ENCODE measurements at regions not wholly inside any gene's neighbourhood (a gene's known extent, or its start where the extent isn't known, plus 50 kb on each side); places are given as distances from the start of the nearest gene placed in this dataset.

DNA sequence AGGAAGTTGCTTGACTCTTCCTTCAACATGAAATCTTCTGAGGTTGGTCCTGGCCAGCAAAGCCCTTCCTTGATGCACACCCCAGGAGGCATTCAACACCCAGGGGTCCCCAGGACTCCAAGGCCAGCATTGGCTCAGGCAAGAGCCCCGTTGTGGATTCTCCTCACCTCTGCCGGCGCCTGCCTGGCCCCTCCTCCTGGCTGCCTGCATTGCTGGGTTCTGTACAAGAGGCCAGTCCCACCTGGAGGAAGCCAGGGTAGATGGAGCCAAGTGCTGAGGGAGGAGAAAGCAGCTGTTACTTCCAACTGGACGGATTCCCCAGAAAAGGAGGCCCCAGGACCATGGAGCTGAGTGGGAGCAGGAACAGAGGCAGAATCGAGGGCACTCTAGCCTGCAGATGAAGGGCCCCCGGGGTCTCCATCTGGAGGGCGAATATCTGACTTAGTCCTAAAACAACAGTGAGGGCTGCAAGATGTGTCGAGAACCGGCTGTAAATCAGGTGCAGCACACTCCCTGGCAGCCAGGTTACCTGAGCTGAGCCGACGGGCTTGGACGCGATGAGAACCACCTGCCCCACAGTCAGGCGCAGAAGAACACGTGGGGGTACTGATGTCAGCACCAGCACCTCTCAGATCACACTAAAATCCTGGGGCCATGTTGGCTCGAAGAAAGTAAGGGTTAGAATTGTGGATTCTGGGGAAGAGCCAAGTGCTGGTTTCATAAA lies 399.6 kb upstream of the SALL3 start:
- no peak for TF ChIP-seq JUND (IDR thresholded peaks at IDR 0.05; ENCODE audit: low read depth)
- in situ Hi-C loops (cut with HindIII; ENCODE audit: low pct_unique_long_range_greater_than_20kb, low sequenced_read_pairs), result no loop called here
- DNase-seq (ENCODE audit: low read depth in 1 of 2, low spot score in 1 of 2), result no peak

GRCh38 chr18:78580835-78581339 lies 398.7 kb upstream of the SALL3 start:
- in situ Hi-C loops (cut with HindIII; ENCODE audit: low pct_unique_long_range_greater_than_20kb, low sequenced_read_pairs), result no loop called here
- TF ChIP-seq JUND (IDR thresholded peaks at IDR 0.05; ENCODE audit: low read depth), result no peak
- DNase-seq (ENCODE audit: low read depth in 1 of 2, low spot score in 1 of 2), result no peak

DNA sequence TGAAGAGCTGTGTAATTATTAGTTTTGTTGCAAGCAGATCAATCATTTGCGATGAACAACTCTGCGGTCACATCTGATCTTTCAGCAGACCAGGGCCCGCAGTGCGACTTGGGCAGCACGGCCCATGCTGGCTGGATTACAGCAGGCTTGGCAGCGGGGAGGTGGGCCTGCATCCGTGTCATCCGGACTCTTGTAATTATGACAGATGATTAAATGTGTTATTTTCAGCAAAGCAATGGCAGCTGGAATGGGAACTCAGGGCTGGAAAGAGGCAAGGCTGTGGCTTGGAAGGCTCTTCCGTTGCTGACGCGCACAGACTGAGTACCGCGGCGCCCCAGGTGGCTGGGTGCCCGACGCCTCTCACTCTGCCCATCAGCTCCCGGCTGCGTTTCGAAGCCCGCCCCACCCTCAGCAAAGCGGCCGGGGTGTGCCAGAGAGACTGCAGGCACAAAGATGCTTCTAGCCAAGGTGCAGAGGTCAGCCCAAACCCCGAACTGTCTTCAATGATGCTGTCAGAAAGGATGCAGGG lies 397.4 kb upstream of the SALL3 start:
- in situ Hi-C loops (cut with HindIII; ENCODE audit: low pct_unique_long_range_greater_than_20kb, low sequenced_read_pairs), result no loop called here
- no peak for DNase-seq (ENCODE audit: low read depth in 1 of 2, low spot score in 1 of 2)
- no peak for TF ChIP-seq JUND (IDR thresholded peaks at IDR 0.05; ENCODE audit: low read depth)

DNA sequence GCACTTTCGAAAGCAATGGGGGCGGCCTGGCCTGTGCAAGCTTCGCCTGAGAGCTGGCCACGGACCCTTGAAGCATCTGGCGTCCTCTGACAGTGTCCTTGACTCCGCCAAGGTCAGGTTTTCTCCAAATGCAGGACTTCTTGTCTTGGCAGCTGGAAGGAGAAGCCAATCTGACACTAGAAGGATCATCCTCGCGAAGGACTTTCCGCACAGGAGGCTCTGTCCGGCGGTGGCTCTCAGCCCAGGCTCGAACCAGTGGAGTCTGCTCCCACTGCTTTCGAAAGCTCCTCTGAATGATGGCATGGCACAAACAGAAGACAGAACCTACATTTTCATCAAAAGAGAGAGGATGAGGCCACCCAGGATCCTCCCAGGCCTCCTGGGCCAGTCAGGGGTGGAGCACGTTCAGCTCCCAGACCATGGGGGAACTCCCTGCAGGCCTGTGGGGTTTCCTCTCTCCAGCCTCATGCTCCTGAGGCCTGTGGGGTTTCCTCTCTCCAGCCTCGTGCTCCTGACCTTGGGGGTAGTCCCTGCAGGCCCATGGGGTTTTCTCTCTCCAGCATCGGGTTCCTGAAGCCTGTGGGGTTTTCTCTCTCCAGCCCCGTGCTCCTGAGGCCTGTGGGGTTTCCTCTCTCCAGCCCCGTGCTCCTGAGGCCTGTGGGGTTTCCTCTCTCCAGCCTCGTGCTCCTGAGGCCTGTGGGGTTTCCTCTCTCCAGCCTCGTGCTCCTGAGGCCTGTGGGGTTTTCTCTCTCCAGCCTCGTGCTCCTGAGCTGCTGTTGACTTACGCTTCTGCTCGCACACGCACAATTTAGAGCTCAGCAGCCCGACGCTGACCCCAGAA lies 396.5 kb upstream of the SALL3 start:
- no peak for DNase-seq (ENCODE audit: low read depth in 1 of 2, low spot score in 1 of 2)
- no peak for TF ChIP-seq JUND (IDR thresholded peaks at IDR 0.05; ENCODE audit: low read depth)
- in situ Hi-C loops (cut with HindIII; ENCODE audit: low pct_unique_long_range_greater_than_20kb, low sequenced_read_pairs), result no loop called here

DNA sequence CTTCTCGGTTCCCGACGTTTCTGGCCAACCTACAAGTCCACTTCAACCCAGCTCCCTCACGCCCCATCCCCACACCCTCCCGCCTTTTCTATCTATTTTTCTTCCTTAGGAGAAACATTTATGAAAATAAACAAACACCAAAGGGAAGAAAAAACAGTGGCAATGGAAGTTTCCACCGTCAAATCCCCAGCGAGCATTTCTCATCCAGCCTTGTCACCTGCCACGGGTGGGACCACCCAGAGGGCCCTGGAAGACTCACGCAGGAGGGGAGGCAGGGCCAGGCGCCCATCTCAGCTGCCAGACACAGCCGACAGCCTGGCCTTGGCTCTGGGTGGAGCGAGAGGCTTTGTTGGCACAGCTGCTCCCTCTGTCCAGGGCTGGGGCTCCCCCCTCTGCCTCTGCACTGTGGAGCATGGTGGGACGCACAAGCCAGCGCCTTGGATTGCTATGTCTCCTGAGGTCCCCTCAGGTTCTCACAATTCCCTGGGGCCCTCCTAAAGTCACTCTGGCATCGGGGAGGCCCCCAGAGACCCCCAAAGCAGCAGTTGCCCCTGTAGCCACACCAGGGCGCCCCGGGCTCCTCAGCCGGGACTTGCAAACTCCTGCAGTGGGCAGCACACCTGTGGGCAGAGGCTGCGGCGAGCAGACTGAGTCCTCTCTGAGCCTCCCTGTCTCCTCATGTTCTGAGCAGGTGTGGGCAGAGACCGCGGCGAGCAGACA lies 395.7 kb upstream of the SALL3 start:
- DNase-seq (ENCODE audit: low read depth in 1 of 2, low spot score in 1 of 2), result no peak
- TF ChIP-seq JUND (IDR thresholded peaks at IDR 0.05; ENCODE audit: low read depth), result no peak
- in situ Hi-C loops (cut with HindIII; ENCODE audit: low pct_unique_long_range_greater_than_20kb, low sequenced_read_pairs), result no loop called here

DNA sequence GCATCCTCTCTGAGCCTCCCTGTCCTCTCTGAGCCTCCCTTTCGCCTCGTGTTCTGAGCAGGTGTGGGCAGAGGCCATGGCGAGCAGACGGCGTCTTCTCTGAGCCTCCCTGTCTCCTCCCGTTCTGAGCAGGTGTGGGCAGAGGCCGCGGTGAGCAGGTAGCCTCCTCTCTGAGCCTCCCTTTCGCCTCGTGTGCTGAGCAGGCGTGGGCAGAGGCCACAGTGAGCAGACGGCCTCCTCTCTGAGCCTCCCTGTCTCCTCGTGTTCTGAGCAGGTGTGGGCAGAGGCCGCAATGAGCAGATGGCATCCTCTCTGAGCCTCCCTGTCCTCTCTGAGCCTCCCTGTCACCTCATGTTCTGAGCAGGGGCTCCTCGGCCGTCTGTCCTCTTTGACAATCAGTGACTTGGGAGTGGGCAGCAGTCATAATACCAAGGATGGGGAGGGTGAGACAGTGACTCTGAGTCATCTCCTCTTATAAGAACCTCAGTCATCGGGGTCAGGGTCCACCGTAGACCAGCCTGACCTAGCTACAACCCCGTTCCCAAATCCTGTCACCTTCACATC lies 395.1 kb upstream of the SALL3 start:
- in situ Hi-C loops (cut with HindIII; ENCODE audit: low pct_unique_long_range_greater_than_20kb, low sequenced_read_pairs), result no loop called here
- no peak for DNase-seq (ENCODE audit: low read depth in 1 of 2, low spot score in 1 of 2)
- TF ChIP-seq JUND (IDR thresholded peaks at IDR 0.05; ENCODE audit: low read depth), result no peak

DNA sequence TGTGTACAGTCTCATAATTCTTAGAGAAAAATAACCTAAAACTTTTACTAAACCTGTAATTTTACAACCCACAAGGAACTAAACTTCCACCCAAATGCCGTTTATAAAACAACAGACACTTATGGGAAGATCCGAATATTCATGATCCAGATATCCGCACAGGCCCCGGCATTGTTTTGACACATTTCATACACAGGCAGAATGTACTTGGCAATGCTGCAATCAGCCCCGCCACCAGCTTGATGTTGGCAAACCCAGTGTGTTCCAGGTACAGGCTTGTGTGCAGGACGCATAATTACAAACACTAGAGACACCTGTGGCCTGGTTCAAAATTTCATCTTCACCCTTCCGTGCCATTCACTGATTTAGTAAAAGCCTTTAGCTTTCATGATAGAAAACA lies 393.0 kb upstream of the SALL3 start:
- in situ Hi-C loops (cut with HindIII; ENCODE audit: low pct_unique_long_range_greater_than_20kb, low sequenced_read_pairs), result no loop called here
- DNase-seq (ENCODE audit: low read depth in 1 of 2, low spot score in 1 of 2), result no peak

DNA sequence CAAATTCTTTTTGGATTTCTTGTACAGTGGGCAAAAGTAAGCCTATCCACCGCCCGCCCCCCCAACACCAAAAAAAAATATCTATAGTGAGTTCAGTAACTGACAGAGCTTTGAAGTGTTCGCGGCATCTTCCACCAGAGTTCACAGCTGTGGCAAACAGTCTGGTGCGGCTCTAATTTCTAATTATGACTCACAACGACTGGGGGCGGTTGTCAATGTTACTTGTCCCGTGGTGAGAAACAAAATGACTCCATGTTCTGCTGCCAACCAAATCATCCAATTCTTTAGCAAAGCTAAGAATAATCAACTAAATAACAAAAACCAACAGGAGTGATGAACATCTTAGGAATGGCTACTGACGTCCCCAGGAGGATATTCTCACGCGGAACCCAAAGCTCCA lies 392.5 kb upstream of the SALL3 start:
- no peak for DNase-seq (ENCODE audit: low read depth in 1 of 2, low spot score in 1 of 2)
- in situ Hi-C loops (cut with HindIII; ENCODE audit: low pct_unique_long_range_greater_than_20kb, low sequenced_read_pairs), result no loop called here
- TF ChIP-seq JUND (IDR thresholded peaks at IDR 0.05; ENCODE audit: low read depth), result no peak

More for the DNA sequence above, 393.0 kb upstream of the SALL3 start:
- TF ChIP-seq JUND (IDR thresholded peaks at IDR 0.05; ENCODE audit: low read depth), result no peak

- in situ Hi-C loops (cut with HindIII; ENCODE audit: low pct_unique_long_range_greater_than_20kb, low sequenced_read_pairs), result no loop called here
- TF ChIP-seq JUND (IDR thresholded peaks at IDR 0.05; ENCODE audit: low read depth), result no peak
- no peak for DNase-seq (ENCODE audit: low read depth in 1 of 2, low spot score in 1 of 2)
Observed at GRCh38 chr18:78587626-78588600, 391.7 kb upstream of the SALL3 start.

GRCh38 chr18:78589916-78590437 lies 389.6 kb upstream of the SALL3 start:
- no peak for DNase-seq (ENCODE audit: low read depth in 1 of 2, low spot score in 1 of 2)
- TF ChIP-seq JUND (IDR thresholded peaks at IDR 0.05; ENCODE audit: low read depth), result no peak
- in situ Hi-C loops (cut with HindIII; ENCODE audit: low pct_unique_long_range_greater_than_20kb, low sequenced_read_pairs), result no loop called here

DNA sequence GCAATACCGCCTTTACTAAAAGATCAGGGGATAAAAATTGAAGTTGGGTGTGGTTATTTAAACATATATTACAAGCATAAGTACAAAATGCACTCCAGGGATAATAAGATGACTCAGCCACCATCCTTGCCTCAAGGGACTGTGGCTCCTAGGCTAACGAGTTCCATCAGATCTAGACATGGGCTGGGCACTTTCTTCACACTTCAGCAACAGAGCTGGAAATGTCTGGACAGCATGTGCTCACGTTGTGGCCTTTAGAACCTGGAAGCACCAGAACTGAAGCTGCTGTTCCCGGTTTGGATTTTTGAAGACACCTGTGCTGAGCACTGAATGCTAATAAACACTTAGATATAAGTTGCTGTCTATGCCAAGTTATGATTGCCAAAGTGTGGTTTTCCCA lies 384.2 kb upstream of the SALL3 start:
- in situ Hi-C loops (cut with HindIII; ENCODE audit: low pct_unique_long_range_greater_than_20kb, low sequenced_read_pairs), result no loop called here
- DNase-seq (ENCODE audit: low read depth in 1 of 2, low spot score in 1 of 2), result no peak
- no peak for TF ChIP-seq JUND (IDR thresholded peaks at IDR 0.05; ENCODE audit: low read depth)

Measured in T47D (cell line).